Nephron progenitor cell (in vitro differentiated cells): ENCODE measurements at regions not wholly inside any gene's neighbourhood (a gene's known extent, or its start where the extent isn't known, plus 50 kb on each side); places are given as distances from the start of the nearest gene placed in this dataset.

ENCODE experiments used
- DNase-seq: peaks from one replicate; pipeline ENCODE4 v3.0.0; 2021
- H3K27ac Mint-ChIP-seq: 2 replicates; pipeline ENCODE4 v1.8.0; 2021; ENCODE audit warnings: mild to moderate bottlenecking, moderate library complexity, mixed read lengths
- H3K27me3 Mint-ChIP-seq: 2 replicates; pipeline ENCODE4 v1.8.0; 2021; ENCODE audit warnings: mild to moderate bottlenecking, low read depth, mixed read lengths; ENCODE audit not compliant: poor library complexity
- H3K36me3 Mint-ChIP-seq: 2 replicates; pipeline ENCODE4 v1.8.0; 2021; ENCODE audit warnings: low read depth, mixed read lengths
- H3K4me1 Mint-ChIP-seq: 2 replicates; pipeline ENCODE4 v1.8.0; 2021; ENCODE audit warnings: mixed read lengths
- H3K4me3 Mint-ChIP-seq: 2 replicates; pipeline ENCODE4 v1.8.0; 2021; ENCODE audit warnings: mild to moderate bottlenecking, moderate library complexity, mixed read lengths
- H3K9me3 Mint-ChIP-seq: 2 replicates; pipeline ENCODE4 v1.8.0; 2021; ENCODE audit warnings: mild to moderate bottlenecking, moderate library complexity, mixed read lengths
- TF ChIP-seq, protein P1 (sequence below): fragments of 200-600 bp; sonication (generic); IDR thresholded peaks from 2 replicates; pipeline ENCODE4 v1.5.0; 2021; ENCODE audit warnings: antibody characterized with exemption

DNA sequence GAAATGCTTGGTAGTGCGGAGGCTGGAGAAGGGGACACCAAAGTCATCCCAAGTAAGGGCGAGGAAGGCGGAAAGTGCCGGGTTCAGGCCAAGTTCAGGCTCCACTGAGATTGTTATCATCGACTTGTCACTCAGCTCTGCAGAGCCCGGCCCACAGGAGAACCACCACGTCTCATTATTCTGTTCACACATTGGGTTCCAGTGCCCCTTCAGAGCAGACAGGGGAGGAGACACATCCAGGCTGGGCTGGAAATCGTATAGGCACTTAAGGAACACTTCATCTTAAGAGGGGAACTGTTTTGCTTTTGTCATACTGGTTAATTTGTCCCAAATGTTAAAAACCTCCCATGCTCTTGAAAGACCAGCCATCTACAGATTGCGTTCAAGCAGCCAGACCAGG, 118.3 kb upstream of the ADAMTS18 start:
- H3K4me1 Mint-ChIP-seq, result peaks cover 31% of the 10 kb centered on the region
- DNase-seq, result no peak
- TF ChIP-seq, protein P1, sequence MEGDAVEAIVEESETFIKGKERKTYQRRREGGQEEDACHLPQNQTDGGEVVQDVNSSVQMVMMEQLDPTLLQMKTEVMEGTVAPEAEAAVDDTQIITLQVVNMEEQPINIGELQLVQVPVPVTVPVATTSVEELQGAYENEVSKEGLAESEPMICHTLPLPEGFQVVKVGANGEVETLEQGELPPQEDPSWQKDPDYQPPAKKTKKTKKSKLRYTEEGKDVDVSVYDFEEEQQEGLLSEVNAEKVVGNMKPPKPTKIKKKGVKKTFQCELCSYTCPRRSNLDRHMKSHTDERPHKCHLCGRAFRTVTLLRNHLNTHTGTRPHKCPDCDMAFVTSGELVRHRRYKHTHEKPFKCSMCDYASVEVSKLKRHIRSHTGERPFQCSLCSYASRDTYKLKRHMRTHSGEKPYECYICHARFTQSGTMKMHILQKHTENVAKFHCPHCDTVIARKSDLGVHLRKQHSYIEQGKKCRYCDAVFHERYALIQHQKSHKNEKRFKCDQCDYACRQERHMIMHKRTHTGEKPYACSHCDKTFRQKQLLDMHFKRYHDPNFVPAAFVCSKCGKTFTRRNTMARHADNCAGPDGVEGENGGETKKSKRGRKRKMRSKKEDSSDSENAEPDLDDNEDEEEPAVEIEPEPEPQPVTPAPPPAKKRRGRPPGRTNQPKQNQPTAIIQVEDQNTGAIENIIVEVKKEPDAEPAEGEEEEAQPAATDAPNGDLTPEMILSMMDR, result no peak
- H3K36me3 Mint-ChIP-seq, result no peaks in the 10 kb centered on the region
- peaks cover 8% of the 10 kb centered on the region for H3K27me3 Mint-ChIP-seq
- H3K4me3 Mint-ChIP-seq, result no peak overlapping the region
- H3K9me3 Mint-ChIP-seq, result no peaks in the 10 kb centered on the region
- H3K27ac Mint-ChIP-seq, result no peak overlapping the region

DNA sequence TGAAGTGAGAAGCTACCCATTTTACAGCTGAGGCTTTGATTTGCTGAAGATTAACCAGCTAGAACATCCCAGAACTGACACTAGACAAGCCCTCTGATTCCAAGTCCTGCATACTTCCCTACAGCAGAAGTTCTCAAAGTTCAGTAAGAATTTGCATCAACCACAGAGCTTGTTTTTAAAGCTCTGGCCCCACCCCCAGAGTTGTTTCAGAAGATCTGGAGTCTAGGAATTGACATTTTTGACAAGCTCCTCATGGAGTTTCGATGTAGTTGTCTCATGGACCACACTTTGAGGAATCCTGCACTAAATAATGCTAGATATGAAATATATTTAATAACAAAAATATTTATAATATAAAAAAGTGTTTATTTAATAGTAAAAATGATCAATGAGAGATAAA, 120.3 kb upstream of the ADAMTS18 start:
- Mint-ChIP-seq H3K27ac (no peak overlapping the region), H3K4me1 (peaks cover 26% of the 10 kb centered on the region), H3K36me3 (no peaks in the 10 kb centered on the region), H3K4me3 (no peak overlapping the region), H3K9me3 (no peaks in the 10 kb centered on the region), H3K27me3 (peaks cover 8% of the 10 kb centered on the region)
- no peak for DNase-seq
- TF ChIP-seq, protein P1, result no peak

DNA sequence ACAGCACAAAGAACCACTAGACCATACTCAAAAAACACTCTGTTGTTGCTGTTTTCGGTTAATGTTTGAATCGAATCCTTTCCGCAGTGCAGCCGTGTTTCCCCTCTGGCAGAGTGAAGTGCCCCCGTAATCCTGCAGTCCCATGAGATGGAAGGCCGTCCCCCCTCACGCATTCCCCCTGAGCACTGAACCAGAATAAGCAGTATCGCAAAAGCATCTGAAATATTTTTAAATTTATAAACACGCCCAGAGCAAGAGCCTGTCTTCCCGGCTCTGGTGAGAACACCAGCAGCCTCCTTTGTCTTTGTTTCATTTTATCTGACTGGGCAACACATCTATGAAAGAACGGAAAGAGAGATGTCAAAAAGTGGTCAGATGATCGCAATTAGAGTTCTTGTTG, 121.0 kb upstream of the ADAMTS18 start:
- H3K27me3 Mint-ChIP-seq, result peaks cover 8% of the 10 kb centered on the region
- TF ChIP-seq, protein P1, result no peak
- peak; percentile 9 for DNase-seq
- peaks cover 26% of the 10 kb centered on the region for H3K4me1 Mint-ChIP-seq
- peak overlapping the region; percentile 62 for H3K27ac Mint-ChIP-seq
- H3K4me3 Mint-ChIP-seq, result no peak overlapping the region
- no peaks in the 10 kb centered on the region for H3K36me3 Mint-ChIP-seq
- H3K9me3 Mint-ChIP-seq, result no peaks in the 10 kb centered on the region

DNA sequence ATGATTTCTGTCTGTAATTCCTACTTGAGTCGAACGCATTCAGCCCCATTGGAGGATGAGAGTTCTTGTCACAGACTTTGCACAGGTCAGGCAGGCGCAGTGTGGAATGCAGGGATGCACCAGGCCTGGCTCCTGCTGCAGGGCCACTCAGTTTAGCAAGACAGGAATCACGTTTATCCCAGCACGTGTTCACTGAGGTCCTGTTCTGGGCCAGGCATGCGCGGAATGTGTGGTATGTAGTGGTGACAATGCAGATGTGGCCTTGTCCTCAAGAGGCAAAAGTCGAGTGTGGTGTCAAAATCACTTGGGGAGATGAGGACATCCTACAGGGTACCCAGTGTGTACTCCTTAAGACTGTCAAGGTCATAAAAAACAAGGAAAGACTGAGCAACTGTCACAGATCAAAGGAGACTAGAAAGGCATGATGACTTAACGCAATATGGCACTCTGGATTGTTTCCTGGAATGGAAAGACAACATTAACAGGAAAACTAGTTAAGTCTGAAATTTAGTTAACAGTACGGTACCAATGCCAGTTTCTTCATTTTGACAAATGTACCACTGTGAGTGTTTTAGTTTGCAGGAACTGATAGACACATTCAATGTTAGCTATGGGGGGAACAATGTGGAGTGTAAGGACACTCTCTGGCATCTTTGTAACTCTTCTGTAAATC, 121.5 kb upstream of the ADAMTS18 start:
- DNase-seq, result peak; percentile 26
- Mint-ChIP-seq H3K27me3 (peaks cover 8% of the 10 kb centered on the region), H3K27ac (peak overlapping the region; percentile 62)

DNA sequence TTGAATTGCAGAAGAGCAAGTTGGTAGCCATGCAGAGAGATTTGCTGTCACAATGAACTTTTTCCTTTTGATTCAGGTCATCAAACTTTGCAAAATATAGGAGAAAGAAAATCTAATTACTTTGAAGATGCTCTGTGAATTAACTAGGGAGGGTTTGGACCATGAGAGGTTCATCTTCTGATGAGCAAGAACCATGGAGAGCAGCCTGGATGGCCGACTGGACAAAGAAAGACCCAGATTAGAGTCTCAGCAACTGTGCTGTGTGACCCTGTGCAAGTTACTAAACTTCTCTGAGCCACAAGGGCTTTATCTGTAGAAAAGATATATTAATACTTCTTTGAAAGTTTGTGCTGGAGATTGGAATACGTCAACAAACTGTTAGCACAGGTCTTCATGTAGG, 122.6 kb upstream of the ADAMTS18 start:
- no peak overlapping the region for H3K4me3 Mint-ChIP-seq

More for the DNA sequence above, 121.5 kb upstream of the ADAMTS18 start:
- H3K36me3 Mint-ChIP-seq, result no peaks in the 10 kb centered on the region
- TF ChIP-seq, protein P1, result no peak
- H3K4me3 Mint-ChIP-seq, result no peak overlapping the region
- peaks cover 26% of the 10 kb centered on the region for H3K4me1 Mint-ChIP-seq
- no peaks in the 10 kb centered on the region for H3K9me3 Mint-ChIP-seq

More for the DNA sequence above, 122.6 kb upstream of the ADAMTS18 start:
- peaks cover 25% of the 10 kb centered on the region for H3K4me1 Mint-ChIP-seq
- no peaks in the 10 kb centered on the region for H3K36me3 Mint-ChIP-seq
- TF ChIP-seq, protein P1, result no peak
- no peak for DNase-seq
- H3K9me3 Mint-ChIP-seq, result no peaks in the 10 kb centered on the region
- H3K27me3 Mint-ChIP-seq, result peaks cover 8% of the 10 kb centered on the region
- H3K27ac Mint-ChIP-seq, result no peak overlapping the region
